HEK293 (cell line): ENCODE measurements at regions not wholly inside any gene's neighbourhood (a gene's known extent, or its start where the extent isn't known, plus 50 kb on each side); places are given as distances from the start of the nearest gene placed in this dataset.

Source experiments
- CTCF ChIA-PET: fragments of 350-600 bp; formaldehyde crosslinking; extraction: SDS; loops from one replicate; lab custom pipeline; 2021; ENCODE audit warnings: antibody characterized with exemption; lab: Yijun Ruan, JAX
- POLR2A ChIA-PET: fragments of 300-600 bp; formaldehyde crosslinking; extraction: SDS; loops from one replicate; lab custom pipeline; 2020; ENCODE audit warnings: antibody characterized with exemption, inconsistent platforms; lab: Yijun Ruan, JAX
- H3K27ac ChIP-seq: fragments of 200-500 bp; sonication (Bioruptor generic); 2 replicates; pipeline ENCODE4 v1.5.1; 2014; ENCODE audit warnings: low read depth, low read length, control low read depth, inconsistent platforms; ENCODE audit errors: extremely low read depth
- H3K36me3 ChIP-seq, 2 experiments: fragments of 200-500 bp in 1 of 2; sonication (Bioruptor generic) in 1 of 2; 1 replicate in 1 of 2; 2 replicates in 1 of 2; pipeline ENCODE4 v1.5.1; 2014 to 2017; ENCODE audit warnings: inconsistent platforms in 2 of 2, low read length in 2 of 2; ENCODE audit not compliant: control insufficient read depth in 2 of 2, insufficient read depth in 1 of 2
- H3K4me1 ChIP-seq: fragments of 200-500 bp; sonication (Bioruptor generic); 2 replicates; pipeline ENCODE4 v1.5.1; 2014; ENCODE audit warnings: mild to moderate bottlenecking, low read length, inconsistent platforms; ENCODE audit not compliant: control insufficient read depth, insufficient read depth
- H3K4me3 ChIP-seq: 2 replicates; pipeline ENCODE4 v1.5.1; 2011; ENCODE audit warnings: low read depth, mild to moderate bottlenecking, control low read depth, low read length, moderate library complexity
- H3K9me3 ChIP-seq: fragments of 200-500 bp; sonication (Bioruptor generic); 2 replicates; pipeline ENCODE4 v1.5.1; 2014; ENCODE audit warnings: low read depth, low read length, inconsistent platforms; ENCODE audit not compliant: control insufficient read depth, insufficient read depth
- AEBP2 ChIP-seq: fragments of 450-650 bp; formaldehyde crosslinking; IDR thresholded peaks from 2 replicates; pipeline ENCODE4 v1.5.1; 2016; ENCODE audit warnings: missing biosample characterization, missing genetic modification characterization, borderline replicate concordance
- EGR2 ChIP-seq: fragments of 450-650 bp; formaldehyde crosslinking; IDR thresholded peaks from 2 replicates; pipeline ENCODE4 v1.5.1; 2016; ENCODE audit warnings: low read depth, missing biosample characterization, missing genetic modification characterization
- FEZF1 ChIP-seq: fragments of 450-650 bp; formaldehyde crosslinking; IDR thresholded peaks from 2 replicates; pipeline ENCODE4 v1.5.1; 2016; ENCODE audit warnings: missing biosample characterization, missing genetic modification characterization
- IKZF3 ChIP-seq: fragments of 450-650 bp; IDR thresholded peaks from 2 replicates; pipeline ENCODE4 v1.5.0; 2018; ENCODE audit warnings: missing biosample characterization, mild to moderate bottlenecking, missing genetic modification characterization, moderate library complexity
- INSM2 ChIP-seq: fragments of 450-650 bp; formaldehyde crosslinking; IDR thresholded peaks from 2 replicates; pipeline ENCODE4 v1.5.1; 2016; ENCODE audit warnings: missing biosample characterization, missing genetic modification characterization
- ZFHX2 ChIP-seq: fragments of 450-650 bp; formaldehyde crosslinking; conservative IDR thresholded peaks from 2 replicates; pipeline ENCODE4 v1.5.1; 2016; ENCODE audit warnings: missing biosample characterization, missing genetic modification characterization
- ZNF132 ChIP-seq: fragments of 450-650 bp; formaldehyde crosslinking; IDR thresholded peaks from 2 replicates; pipeline ENCODE4 v1.5.1; 2017; ENCODE audit warnings: missing biosample characterization, missing genetic modification characterization, borderline replicate concordance
- ZNF133 ChIP-seq: fragments of 450-650 bp; formaldehyde crosslinking; IDR thresholded peaks from 2 replicates; pipeline ENCODE4 v1.5.1; 2016; ENCODE audit warnings: missing biosample characterization, missing genetic modification characterization
- ZNF335 ChIP-seq: fragments of 450-650 bp; formaldehyde crosslinking; conservative IDR thresholded peaks from 2 replicates; pipeline ENCODE4 v1.5.1; 2016; ENCODE audit warnings: missing biosample characterization, missing genetic modification characterization
- ZNF48 ChIP-seq: fragments of 450-650 bp; formaldehyde crosslinking; IDR thresholded peaks from 2 replicates; pipeline ENCODE4 v1.5.1; 2016; ENCODE audit warnings: missing biosample characterization, missing genetic modification characterization
- ZNF530 ChIP-seq: fragments of 450-650 bp; formaldehyde crosslinking; IDR thresholded peaks from 2 replicates; pipeline ENCODE4 v1.5.1; 2016; ENCODE audit warnings: low read depth, missing biosample characterization, missing genetic modification characterization
- ZNF629 ChIP-seq: fragments of 450-650 bp; formaldehyde crosslinking; IDR thresholded peaks from 2 replicates; pipeline ENCODE4 v1.5.1; 2017; ENCODE audit warnings: missing biosample characterization, missing genetic modification characterization
- ZNF785 ChIP-seq: fragments of 450-650 bp; formaldehyde crosslinking; IDR thresholded peaks from 2 replicates; pipeline ENCODE4 v1.5.1; 2016; ENCODE audit warnings: missing biosample characterization, missing genetic modification characterization
- ZNF830 ChIP-seq: fragments of 450-650 bp; IDR thresholded peaks from 2 replicates; pipeline ENCODE4 v1.5.0; 2018; ENCODE audit warnings: missing biosample characterization, missing genetic modification characterization, low read depth, mild to moderate bottlenecking, moderate library complexity
- ZNF843 ChIP-seq: fragments of 450-650 bp; formaldehyde crosslinking; IDR thresholded peaks from 2 replicates; pipeline ENCODE4 v1.5.1; 2016; ENCODE audit warnings: missing biosample characterization, missing genetic modification characterization
- ZSCAN18 ChIP-seq: fragments of 450-650 bp; formaldehyde crosslinking; IDR thresholded peaks from 2 replicates; pipeline ENCODE4 v1.5.1; 2016; ENCODE audit warnings: missing biosample characterization, missing genetic modification characterization
- TF ChIP-seq, protein P1 (sequence below): fragments of 450-650 bp; formaldehyde crosslinking; IDR thresholded peaks from 2 replicates; pipeline ENCODE4 v1.5.1; 2016; ENCODE audit warnings: missing biosample characterization, missing genetic modification characterization
- TF ChIP-seq, protein P2 (sequence below): fragments of 450-650 bp; formaldehyde crosslinking; IDR thresholded peaks from 2 replicates; pipeline ENCODE4 v1.5.1; 2016; ENCODE audit warnings: missing biosample characterization, missing genetic modification characterization

GRCh38 chr9:21744841-21745240 lies 57.6 kb upstream of the MTAP start (continued):
- TF ChIP-seq ZNF133 (tag by site-specific recombination) = no peak
- TF ChIP-seq ZNF132 (tag by site-specific recombination) = no peak
- TF ChIP-seq, protein P1, sequence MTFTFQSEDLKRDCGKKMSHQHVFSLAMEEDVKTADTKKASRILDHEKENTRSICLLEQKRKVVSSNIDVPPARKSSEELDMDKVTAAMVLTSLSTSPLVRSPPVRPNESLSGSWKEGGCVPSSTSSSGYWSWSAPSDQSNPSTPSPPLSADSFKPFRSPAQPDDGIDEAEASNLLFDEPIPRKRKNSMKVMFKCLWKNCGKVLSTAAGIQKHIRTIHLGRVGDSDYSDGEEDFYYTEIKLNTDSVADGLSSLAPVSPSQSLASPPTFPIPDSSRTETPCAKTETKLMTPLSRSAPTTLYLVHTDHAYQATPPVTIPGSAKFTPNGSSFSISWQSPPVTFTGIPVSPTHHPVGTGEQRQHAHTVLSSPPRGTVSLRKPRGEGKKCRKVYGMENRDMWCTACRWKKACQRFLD = no peak
- TF ChIP-seq ZSCAN18 = no peak
- no peak for TF ChIP-seq AEBP2 (tag by site-specific recombination)
- no peak for TF ChIP-seq ZNF843 (tag by site-specific recombination)
- no peak for TF ChIP-seq ZNF785 (tag by site-specific recombination)
- TF ChIP-seq, all 188 proteins: peak for 0

DNA sequence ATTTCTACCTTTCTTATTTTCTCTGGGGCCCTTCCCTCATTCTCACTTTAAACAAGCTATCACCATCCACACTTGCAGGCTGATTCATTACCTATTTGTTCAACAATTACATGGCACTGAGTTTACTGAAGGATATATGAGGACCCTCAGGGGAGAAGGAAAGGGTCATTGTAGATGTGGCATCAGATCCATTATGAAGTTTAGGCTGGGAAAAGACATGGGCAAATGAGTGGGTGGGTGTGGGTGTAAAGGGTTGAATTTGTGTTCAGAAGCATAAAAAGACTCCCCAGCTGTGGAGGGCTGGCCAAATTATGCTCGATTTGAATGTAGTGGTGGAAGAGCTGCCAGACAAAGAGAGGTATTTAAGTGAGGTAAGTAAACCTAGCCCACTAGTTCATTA lies 55.9 kb upstream of the MTAP start:
- Histone ChIP-seq H3K27ac (no peak overlapping the region), H3K4me3 (no peak overlapping the region), H3K4me1 (no peaks in the 10 kb centered on the region), H3K36me3 (no peaks in the 10 kb centered on the region), H3K9me3 (no peaks in the 10 kb centered on the region)
- ChIA-PET POLR2A (no interaction called here), CTCF (interaction anchor here (0.8 kb wide), 1 partner anchor 13 kb away, joined by 3 read pairs; no protein-coding TSS in a partner anchor)
- TF ChIP-seq, protein P2, sequence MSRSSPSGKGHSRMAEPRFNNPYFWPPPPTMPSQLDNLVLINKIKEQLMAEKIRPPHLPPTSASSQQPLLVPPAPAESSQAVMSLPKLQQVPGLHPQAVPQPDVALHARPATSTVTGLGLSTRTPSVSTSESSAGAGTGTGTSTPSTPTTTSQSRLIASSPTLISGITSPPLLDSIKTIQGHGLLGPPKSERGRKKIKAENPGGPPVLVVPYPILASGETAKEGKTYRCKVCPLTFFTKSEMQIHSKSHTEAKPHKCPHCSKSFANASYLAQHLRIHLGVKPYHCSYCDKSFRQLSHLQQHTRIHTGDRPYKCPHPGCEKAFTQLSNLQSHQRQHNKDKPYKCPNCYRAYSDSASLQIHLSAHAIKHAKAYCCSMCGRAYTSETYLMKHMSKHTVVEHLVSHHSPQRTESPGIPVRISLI (tag by site-specific recombination) = no peak
- no peak for TF ChIP-seq ZSCAN18
- peak; percentile 33; the same call in 1 of the 2 replicates for TF ChIP-seq EGR2 (tag by site-specific recombination)
- no peak for TF ChIP-seq ZNF48 (tag by site-specific recombination)
- peak; percentile 89 for TF ChIP-seq ZFHX2 (tag by site-specific recombination)
- TF ChIP-seq FEZF1 (tag by site-specific recombination) = peak; percentile 63
- TF ChIP-seq ZNF335 = no peak
- TF ChIP-seq IKZF3 = no peak
- no peak for TF ChIP-seq ZNF530 (tag by site-specific recombination)
- TF ChIP-seq ZNF629 (tag by site-specific recombination) = no peak
- TF ChIP-seq ZNF830 (tag by site-specific recombination) = no peak
- no peak for TF ChIP-seq INSM2
